Mesenchymal stem cell (in vitro differentiated cells and primary cell): ENCODE measurements at regions not wholly inside any gene's neighbourhood (a gene's known extent, or its start where the extent isn't known, plus 50 kb on each side); places are given as distances from the start of the nearest gene placed in this dataset.
A peak's percentile ranks its signal among the peaks of the same experiment; 100 is the strongest.

ENCODE experiments used
- DNase-seq: peaks from one replicate; pipeline ENCODE4 v3.0.0-alpha.2; 2013
- H2AFZ ChIP-seq: one replicate; pipeline ENCODE4 v1.6.1; 2013; ENCODE audit warnings: low read depth, mild to moderate bottlenecking, control low read depth, inconsistent platforms, low read length, moderate library complexity
- H2AK5ac ChIP-seq: 2 replicates; pipeline ENCODE4 v1.6.1; 2013; ENCODE audit warnings: low read length, moderate library complexity, mild to moderate bottlenecking, inconsistent platforms; ENCODE audit not compliant: severe bottlenecking
- H2BK120ac ChIP-seq: one replicate; pipeline ENCODE4 v1.6.1; 2013; ENCODE audit warnings: low read depth, mild to moderate bottlenecking, inconsistent platforms, low read length, moderate library complexity
- H2BK12ac ChIP-seq, 2 experiments: one replicate each; pipeline ENCODE4 v1.6.1; 2013; ENCODE audit warnings: inconsistent platforms in 2 of 2, low read length in 2 of 2, mild to moderate bottlenecking in 2 of 2, moderate library complexity in 2 of 2, control low read depth in 1 of 2
- H2BK15ac ChIP-seq: one replicate; pipeline ENCODE4 v1.6.1; 2013; ENCODE audit warnings: mild to moderate bottlenecking, low read depth, inconsistent platforms; ENCODE audit not compliant: poor library complexity, severe bottlenecking
- H2BK5ac ChIP-seq: 2 replicates; pipeline ENCODE4 v1.6.1; 2013; ENCODE audit warnings: low read depth, mild to moderate bottlenecking, low read length, control low read depth, inconsistent platforms; ENCODE audit not compliant: poor library complexity, severe bottlenecking
- H3K14ac ChIP-seq, 2 experiments: one replicate each; pipeline ENCODE4 v1.6.1; 2013; ENCODE audit warnings: inconsistent platforms in 2 of 2, low read length in 2 of 2, control low read depth in 1 of 2, mild to moderate bottlenecking in 1 of 2, moderate library complexity in 1 of 2
- H3K18ac ChIP-seq, 2 experiments: one replicate each; pipeline ENCODE4 v1.6.1; 2013; ENCODE audit warnings: inconsistent platforms in 2 of 2, low read length in 2 of 2, control low read depth in 1 of 2, low read depth in 1 of 2, mild to moderate bottlenecking in 1 of 2
- H3K23ac ChIP-seq, 2 experiments: one replicate each; pipeline ENCODE4 v1.6.1; 2013; ENCODE audit warnings: inconsistent platforms in 2 of 2, low read length in 2 of 2, mild to moderate bottlenecking in 2 of 2, moderate library complexity in 2 of 2, control low read depth in 1 of 2
- H3K27ac ChIP-seq: 2 replicates; pipeline ENCODE4 v1.5.1; 2013; ENCODE audit warnings: mild to moderate bottlenecking, moderate library complexity, low read length, control low read depth, inconsistent platforms; ENCODE audit not compliant: poor library complexity, severe bottlenecking
- H3K27me3 ChIP-seq, 2 experiments: 2 replicates each; pipeline versions ENCODE4 v1.6.1 to v1.7.0; 2013; ENCODE audit warnings: low read length in 2 of 2, mild to moderate bottlenecking in 2 of 2, moderate library complexity in 2 of 2, control low read depth in 1 of 2, inconsistent platforms in 1 of 2; ENCODE audit not compliant: control insufficient read depth in 1 of 2, insufficient read depth in 1 of 2
- H3K36me3 ChIP-seq, 2 experiments: 2 replicates each; pipeline versions ENCODE4 v1.6.1 to v1.7.0; 2013; ENCODE audit warnings: low read length in 2 of 2, control low read depth in 1 of 2, inconsistent platforms in 1 of 2, low read depth in 1 of 2, mild to moderate bottlenecking in 1 of 2; ENCODE audit not compliant: insufficient read depth in 2 of 2, control insufficient read depth in 1 of 2
- H3K4ac ChIP-seq, 2 experiments: one replicate each; pipeline ENCODE4 v1.6.1; 2013; ENCODE audit warnings: inconsistent platforms in 2 of 2, low read length in 2 of 2, mild to moderate bottlenecking in 2 of 2, moderate library complexity in 2 of 2, control low read depth in 1 of 2, low read depth in 1 of 2
- H3K4me1 ChIP-seq: 2 replicates; pipeline ENCODE4 v1.6.1; 2013; ENCODE audit warnings: low read depth, low read length, control low read depth; ENCODE audit not compliant: control insufficient read depth, insufficient read depth
- H3K4me2 ChIP-seq: 2 replicates; pipeline ENCODE4 v1.6.1; 2013; ENCODE audit warnings: low read length, mild to moderate bottlenecking, inconsistent platforms; ENCODE audit not compliant: poor library complexity, severe bottlenecking
- H3K4me3 ChIP-seq, 2 experiments: 2 replicates each; pipeline versions ENCODE4 v1.5.1 to v1.7.0; 2013; ENCODE audit warnings: low read length in 2 of 2, mild to moderate bottlenecking in 2 of 2, control low read depth in 1 of 2, low read depth in 1 of 2; ENCODE audit not compliant: insufficient read depth in 1 of 2
- H3K79me1 ChIP-seq: replicated peaks from 2 replicates; pipeline ENCODE4 v1.6.1; 2013; ENCODE audit warnings: mild to moderate bottlenecking, control low read depth, low read length, inconsistent platforms; ENCODE audit not compliant: poor library complexity, severe bottlenecking
- H3K9ac ChIP-seq: 2 replicates; pipeline ENCODE4 v1.7.0; 2013; ENCODE audit warnings: mild to moderate bottlenecking, low read length, moderate library complexity
- H3K9me3 ChIP-seq: 2 replicates; pipeline ENCODE4 v1.7.0; 2013; ENCODE audit warnings: mild to moderate bottlenecking, low read length; ENCODE audit not compliant: control insufficient read depth
- H4K8ac ChIP-seq: one replicate; pipeline ENCODE4 v1.6.1; 2013; ENCODE audit warnings: inconsistent platforms, mild to moderate bottlenecking, low read length, moderate library complexity
- H4K91ac ChIP-seq: one replicate; pipeline ENCODE4 v1.6.1; 2013; ENCODE audit warnings: mild to moderate bottlenecking, low read length, inconsistent platforms
- WGBS: methylation state at CpG from one replicate; pipeline ENCODE4 v1.1.7; 2013; ENCODE audit warnings: mixed read lengths; 5-methylcytosine and 5-hydroxymethylcytosine counted together

DNA sequence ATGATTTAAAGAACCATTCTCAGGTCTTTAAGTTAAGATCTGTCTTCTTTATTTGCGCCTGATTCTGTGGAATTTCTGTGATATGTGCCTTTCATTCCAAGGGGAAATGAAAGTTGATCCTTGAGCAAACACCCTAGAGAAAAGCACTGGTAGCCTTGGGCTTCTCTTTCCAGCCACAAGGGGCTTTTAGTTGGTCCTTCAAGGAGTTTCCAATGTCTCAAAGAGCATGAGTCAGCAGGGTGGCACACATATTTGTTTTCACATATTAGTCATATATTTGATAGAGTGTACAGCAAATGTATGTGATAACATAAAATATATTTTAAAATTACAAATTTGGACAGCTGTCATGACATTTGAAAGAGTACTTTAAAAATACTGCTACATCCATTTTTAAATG lies 339.5 kb downstream of the TXNL1 start:
- Histone ChIP-seq H3K4me1 (no peaks in the 10 kb centered on the region), H3K36me3 (no peaks in the 10 kb centered on the region), H3K23ac (no peak overlapping the region), H3K4ac (no peak overlapping the region), H3K79me1 (no peaks in the 10 kb centered on the region), H2BK120ac (no peak overlapping the region), H2AK5ac (no peak overlapping the region), H3K9ac (no peak overlapping the region), H3K27me3 (no peaks in the 10 kb centered on the region), H4K8ac (no peak overlapping the region), H3K9me3 (no peaks in the 10 kb centered on the region), H2BK5ac (no peak overlapping the region), H2BK15ac (no peak overlapping the region), H4K91ac (no peak overlapping the region), H3K14ac (no peak overlapping the region), H3K27ac (no peak overlapping the region), H2BK12ac (no peak overlapping the region), H2AFZ (no peak overlapping the region), H3K4me3 (no peak overlapping the region), H3K4me2 (no peak overlapping the region), H3K18ac (no peak overlapping the region)
- WGBS = 81% methylated on average over 1 of the region's 1 CpG
- no peak for DNase-seq

DNA sequence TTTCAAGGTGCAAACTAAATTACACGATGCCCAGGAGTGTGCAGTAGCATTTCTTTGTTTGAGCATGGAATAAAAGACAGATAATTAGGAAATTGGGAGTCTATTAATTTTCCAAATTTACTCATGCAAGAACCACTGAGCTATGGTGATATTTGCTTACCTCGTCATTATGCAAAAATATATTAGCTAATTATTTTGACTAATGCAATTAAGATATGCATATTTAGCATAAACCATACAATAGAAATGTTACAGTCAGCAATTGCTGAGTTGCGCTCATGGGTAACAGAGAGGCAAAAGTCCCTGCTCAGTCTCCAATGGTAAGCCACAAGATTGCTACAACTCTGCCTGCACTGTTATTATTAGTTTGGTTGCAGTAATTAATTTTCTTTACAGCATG lies 342.0 kb downstream of the TXNL1 start:
- Histone ChIP-seq H4K91ac (no peak overlapping the region), H3K18ac (no peak overlapping the region), H3K4me3 (no peak overlapping the region), H2BK5ac (no peak overlapping the region), H2BK15ac (no peak overlapping the region), H3K14ac (no peak overlapping the region), H3K27me3 (no peaks in the 10 kb centered on the region), H3K9me3 (no peaks in the 10 kb centered on the region), H3K27ac (no peak overlapping the region), H3K23ac (no peak overlapping the region), H3K79me1 (no peaks in the 10 kb centered on the region), H3K4me2 (no peak overlapping the region), H2BK12ac (no peak overlapping the region), H3K4ac (no peak overlapping the region), H3K4me1 (no peaks in the 10 kb centered on the region), H2BK120ac (no peak overlapping the region), H2AK5ac (no peak overlapping the region), H2AFZ (no peak overlapping the region), H3K36me3 (no peaks in the 10 kb centered on the region), H3K9ac (no peak overlapping the region), H4K8ac (no peak overlapping the region)
- DNase-seq = no peak
- WGBS = 85% methylated on average over 2 of the region's 3 CpGs

DNA sequence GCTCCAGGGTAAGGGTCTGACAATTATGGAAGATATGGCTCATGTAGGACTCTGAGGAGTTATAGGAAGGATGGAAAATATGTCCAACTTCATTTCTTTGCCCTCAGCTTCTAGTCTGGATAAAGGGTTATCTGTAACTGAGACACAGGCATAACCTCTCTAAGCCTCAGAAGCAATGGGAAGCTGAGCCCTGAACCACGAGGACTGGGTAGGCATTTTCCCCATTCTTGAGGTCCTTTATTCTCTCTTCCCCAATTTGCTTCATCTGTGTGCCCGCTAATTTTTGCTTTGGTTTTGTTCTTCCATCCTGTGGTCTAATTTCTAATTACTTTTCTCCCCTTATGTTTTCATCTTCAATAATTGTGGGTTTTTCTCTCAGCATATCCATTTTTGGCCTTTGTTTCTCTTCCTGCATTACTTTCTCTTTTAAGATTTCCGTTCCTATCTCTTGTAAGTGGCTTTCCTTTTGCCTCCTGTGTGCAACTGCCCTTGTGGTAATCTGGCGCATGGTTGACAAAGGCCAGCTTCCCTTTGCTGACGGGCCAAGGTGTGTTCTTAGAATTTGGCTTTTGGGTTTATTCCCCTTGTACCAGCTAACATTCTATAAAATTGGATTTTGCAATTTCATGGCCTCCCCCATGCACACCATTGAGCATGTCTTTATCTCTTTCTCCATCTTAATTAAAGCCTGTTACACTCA lies 343.8 kb downstream of the TXNL1 start:
- H3K23ac ChIP-seq = no peak overlapping the region
- no peak overlapping the region for H2BK120ac ChIP-seq
- no peak overlapping the region for H3K18ac ChIP-seq
- no peaks in the 10 kb centered on the region for H3K4me1 ChIP-seq
- WGBS = 84% methylated on average over 5 of the region's 5 CpGs
- H2BK5ac ChIP-seq = no peak overlapping the region
- no peak overlapping the region for H2AFZ ChIP-seq
- H3K9ac ChIP-seq = no peak overlapping the region
- H2BK15ac ChIP-seq = no peak overlapping the region
- DNase-seq = no peak
- no peaks in the 10 kb centered on the region for H3K27me3 ChIP-seq
- no peak overlapping the region for H3K14ac ChIP-seq
- no peak overlapping the region for H4K8ac ChIP-seq
- no peak overlapping the region for H3K4me3 ChIP-seq
- H3K9me3 ChIP-seq = no peaks in the 10 kb centered on the region
- H4K91ac ChIP-seq = no peak overlapping the region
- H3K79me1 ChIP-seq = no peaks in the 10 kb centered on the region
- no peak overlapping the region for H3K27ac ChIP-seq
- H3K36me3 ChIP-seq = no peaks in the 10 kb centered on the region
- H3K4me2 ChIP-seq = no peak overlapping the region
- H2AK5ac ChIP-seq = no peak overlapping the region
- H3K4ac ChIP-seq = no peak overlapping the region
- H2BK12ac ChIP-seq = no peak overlapping the region

DNA sequence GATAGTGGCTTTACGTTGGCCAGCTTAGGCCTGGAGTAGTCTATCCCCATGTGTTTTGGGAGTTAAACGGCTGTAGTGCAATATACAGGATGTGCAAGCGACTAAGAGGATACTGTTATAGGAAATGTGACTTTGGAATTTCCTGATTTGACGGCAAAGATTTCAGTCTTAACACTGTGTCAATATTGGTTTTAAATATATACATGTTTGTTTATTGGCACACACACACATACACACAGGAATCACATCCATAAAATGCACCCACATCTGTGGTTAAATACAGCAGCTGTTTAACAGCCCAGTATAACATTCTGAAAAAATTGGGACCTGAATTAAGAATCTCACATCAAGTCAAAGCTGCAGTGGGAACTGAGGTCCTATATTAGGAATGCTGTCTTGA lies 347.1 kb downstream of the TXNL1 start:
- no peak overlapping the region for H2BK15ac ChIP-seq

More for the DNA sequence above, 347.1 kb downstream of the TXNL1 start:
- Histone ChIP-seq H3K4me3 (no peak overlapping the region), H4K8ac (no peak overlapping the region), H3K36me3 (no peaks in the 10 kb centered on the region), H3K4ac (no peak overlapping the region), H3K79me1 (no peaks in the 10 kb centered on the region), H2BK120ac (no peak overlapping the region), H3K18ac (no peak overlapping the region), H2AFZ (no peak overlapping the region), H4K91ac (no peak overlapping the region), H3K9ac (no peak overlapping the region), H2AK5ac (no peak overlapping the region), H3K4me2 (no peak overlapping the region), H3K9me3 (no peaks in the 10 kb centered on the region), H2BK5ac (no peak overlapping the region), H3K4me1 (no peaks in the 10 kb centered on the region), H3K23ac (no peak overlapping the region), H2BK12ac (no peak overlapping the region), H3K27me3 (no peaks in the 10 kb centered on the region), H3K27ac (no peak overlapping the region), H3K14ac (no peak overlapping the region)
- WGBS = 52% methylated on average over 3 of the region's 4 CpGs
- DNase-seq = peak; percentile 3
